Large intestine (tissue), 3 donors: ENCODE measurements at regions not wholly inside any gene's neighbourhood (a gene's known extent, or its start where the extent isn't known, plus 50 kb on each side); places are given as distances from the start of the nearest gene placed in this dataset.

ENCODE experiments used
- DNase-seq, 2 donors: peaks; one replicate each; pipeline versions ENCODE4 v3.0.0 to v3.0.0-alpha.2; 2013
- H3K27ac ChIP-seq: one replicate; pipeline ENCODE4 v1.5.1; 2013; ENCODE audit warnings: low read length
- H3K27me3 ChIP-seq: 2 replicates; pipeline ENCODE4 v1.6.1; 2013; ENCODE audit warnings: low read length; ENCODE audit not compliant: control insufficient read depth, insufficient read depth
- H3K36me3 ChIP-seq: 2 replicates; pipeline ENCODE4 v1.6.1; 2013; ENCODE audit warnings: low read length; ENCODE audit not compliant: control insufficient read depth, insufficient read depth
- H3K4me1 ChIP-seq: one replicate; pipeline ENCODE4 v1.6.1; 2013; ENCODE audit warnings: low read length; ENCODE audit not compliant: control insufficient read depth, insufficient read depth
- H3K4me3 ChIP-seq: one replicate; pipeline ENCODE4 v1.5.1; 2013; ENCODE audit warnings: low read length
- H3K9me3 ChIP-seq: one replicate; pipeline ENCODE4 v1.6.1; 2013; ENCODE audit warnings: mild to moderate bottlenecking, low read depth, low read length, moderate library complexity; ENCODE audit not compliant: control insufficient read depth
- WGBS: methylation state at CpG from one replicate; pipeline ENCODE4 v1.1.5; 2013; ENCODE audit warnings: low lambda C conversion rate; ENCODE audit not compliant: insufficient coverage; 5-methylcytosine and 5-hydroxymethylcytosine counted together

- H3K4me1 ChIP-seq, result no peaks in the 10 kb centered on the region
- no peaks in the 10 kb centered on the region for H3K9me3 ChIP-seq
- H3K36me3 ChIP-seq, result no peaks in the 10 kb centered on the region
- no peak overlapping the region for H3K4me3 ChIP-seq
- no peaks in the 10 kb centered on the region for H3K27me3 ChIP-seq
- DNase-seq, result no peak
- WGBS, result 82% methylated on average over 2 of the region's 4 CpGs
- no peak overlapping the region for H3K27ac ChIP-seq
These were observed 465.6 kb upstream of the ADGRL4 start for GRCh38 chr1:79472067-79472656.

GRCh38 chr1:79469139-79469538 is 462.6 kb upstream of the ADGRL4 start:
- no peaks in the 10 kb centered on the region for H3K36me3 ChIP-seq
- no peak overlapping the region for H3K27ac ChIP-seq
- no peaks in the 10 kb centered on the region for H3K9me3 ChIP-seq
- no peaks in the 10 kb centered on the region for H3K4me1 ChIP-seq
- H3K27me3 ChIP-seq, result no peaks in the 10 kb centered on the region
- no peak for DNase-seq
- H3K4me3 ChIP-seq, result no peak overlapping the region

- no peak for DNase-seq
These were observed 454.4 kb upstream of the ADGRL4 start for GRCh38 chr1:79460773-79461436.

GRCh38 chr1:79457562-79458224 is 451.2 kb upstream of the ADGRL4 start:
- Histone ChIP-seq H3K27me3 (no peaks in the 10 kb centered on the region), H3K4me3 (no peak overlapping the region), H3K27ac (no peak overlapping the region), H3K9me3 (no peaks in the 10 kb centered on the region), H3K36me3 (no peaks in the 10 kb centered on the region), H3K4me1 (no peaks in the 10 kb centered on the region)
- WGBS, result 67% methylated on average over 2 of the region's 5 CpGs
- no peak for DNase-seq

More at GRCh38 chr1:79460773-79461436, 454.4 kb upstream of the ADGRL4 start:
- WGBS, result 76% methylated on average over 2 of the region's 3 CpGs
- Histone ChIP-seq H3K27ac (no peak overlapping the region), H3K36me3 (no peaks in the 10 kb centered on the region), H3K4me1 (no peaks in the 10 kb centered on the region), H3K9me3 (no peaks in the 10 kb centered on the region), H3K27me3 (no peaks in the 10 kb centered on the region), H3K4me3 (no peak overlapping the region)

GRCh38 chr1:79448426-79448825 is 441.9 kb upstream of the ADGRL4 start:
- Histone ChIP-seq H3K4me3 (no peak overlapping the region), H3K36me3 (no peaks in the 10 kb centered on the region), H3K27ac (no peak overlapping the region), H3K9me3 (no peaks in the 10 kb centered on the region), H3K27me3 (no peaks in the 10 kb centered on the region), H3K4me1 (no peaks in the 10 kb centered on the region)
- WGBS, result no CpG with 5 or more reads among the region's 2 CpGs
- no peak for DNase-seq

GRCh38 chr1:79441238-79441637 is 434.7 kb upstream of the ADGRL4 start:
- no peak for DNase-seq
- no CpG with 5 or more reads among the region's 2 CpGs for WGBS
- no peaks in the 10 kb centered on the region for H3K36me3 ChIP-seq

GRCh38 chr1:79437540-79437939 is 431.0 kb upstream of the ADGRL4 start:
- Histone ChIP-seq H3K27ac (no peak overlapping the region), H3K27me3 (no peaks in the 10 kb centered on the region), H3K4me3 (no peak overlapping the region), H3K36me3 (no peaks in the 10 kb centered on the region), H3K4me1 (no peaks in the 10 kb centered on the region), H3K9me3 (no peaks in the 10 kb centered on the region)
- 93% methylated on average over 2 of the region's 2 CpGs for WGBS
- DNase-seq, result no peak

More at GRCh38 chr1:79441238-79441637, 434.7 kb upstream of the ADGRL4 start:
- no peaks in the 10 kb centered on the region for H3K4me1 ChIP-seq
- H3K27ac ChIP-seq, result no peak overlapping the region
- no peak overlapping the region for H3K4me3 ChIP-seq
- no peaks in the 10 kb centered on the region for H3K9me3 ChIP-seq
- no peaks in the 10 kb centered on the region for H3K27me3 ChIP-seq

GRCh38 chr1:79431340-79431739 is 424.8 kb upstream of the ADGRL4 start:
- WGBS, result no CpG with 5 or more reads among the region's 2 CpGs
- Histone ChIP-seq H3K4me3 (no peak overlapping the region), H3K36me3 (no peaks in the 10 kb centered on the region), H3K9me3 (no peaks in the 10 kb centered on the region), H3K27ac (no peak overlapping the region), H3K27me3 (no peaks in the 10 kb centered on the region), H3K4me1 (no peaks in the 10 kb centered on the region)
- DNase-seq, result no peak

GRCh38 chr1:79430437-79430836 is 423.9 kb upstream of the ADGRL4 start:
- DNase-seq, result no peak
- no CpG with 5 or more reads among the region's 11 CpGs for WGBS
- no peaks in the 10 kb centered on the region for H3K36me3 ChIP-seq
- no peaks in the 10 kb centered on the region for H3K9me3 ChIP-seq
- H3K27ac ChIP-seq, result no peak overlapping the region
- no peaks in the 10 kb centered on the region for H3K4me1 ChIP-seq
- H3K27me3 ChIP-seq, result no peaks in the 10 kb centered on the region
- H3K4me3 ChIP-seq, result no peak overlapping the region

- no peaks in the 10 kb centered on the region for H3K4me1 ChIP-seq
- H3K9me3 ChIP-seq, result no peaks in the 10 kb centered on the region
- H3K36me3 ChIP-seq, result no peaks in the 10 kb centered on the region
- WGBS, result 71% methylated on average over 1 of the region's 2 CpGs
- H3K27me3 ChIP-seq, result no peaks in the 10 kb centered on the region
- H3K4me3 ChIP-seq, result no peak overlapping the region
- no peak overlapping the region for H3K27ac ChIP-seq
- no peak for DNase-seq
These were observed 416.2 kb upstream of the ADGRL4 start for GRCh38 chr1:79422726-79423125.
